ENCODE measurements at regions not wholly inside any gene's neighbourhood (a gene's known extent, or its start where the extent isn't known, plus 50 kb on each side); places are given as distances from the start of the nearest gene placed in this dataset.

DNA sequence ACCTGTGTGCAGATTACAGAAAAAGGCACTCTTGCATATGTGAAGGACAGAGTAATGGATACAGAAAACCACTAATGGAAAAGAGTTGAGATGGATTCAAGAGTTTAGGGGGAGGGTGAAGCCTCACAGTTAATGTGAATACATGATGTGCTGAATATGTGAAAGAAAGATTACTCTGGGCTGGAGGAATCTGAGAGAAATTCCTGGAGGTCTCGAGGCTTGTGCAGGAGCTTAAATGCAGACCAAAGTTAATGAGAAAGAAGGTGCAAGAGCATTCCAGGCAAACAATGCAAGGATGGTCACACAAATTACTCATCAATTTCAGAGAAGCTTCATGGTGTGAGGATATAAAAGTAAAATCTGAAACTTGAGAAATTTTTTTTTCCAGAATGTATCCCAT is 768.8 kb downstream of the STPG2 start:
- DNase-seq, result no peak
- Mint-ChIP-seq H3K4me3 (no peak overlapping the region), H3K4me1 (no peaks in the 10 kb centered on the region), H3K27ac (no peak overlapping the region), H3K27me3 (no peaks in the 10 kb centered on the region), H3K9me3 (ENCODE audit: insufficient read depth) (no peaks in the 10 kb centered on the region)
- Histone ChIP-seq H4K20me1 (ENCODE audit: control insufficient read depth, insufficient read depth, low read length, poor library complexity, severe bottlenecking) (no peaks in the 10 kb centered on the region), H3K9ac (ENCODE audit: low read length) (no peak overlapping the region), H3K4me2 (replicated peaks; ENCODE audit: low read depth, low read length, poor library complexity, severe bottlenecking) (no peak overlapping the region), H3K4me3 (ENCODE audit: control extremely low read depth in 1 of 5, extremely low read depth in 1 of 5, insufficient read depth in 1 of 5, low read depth in 2 of 5, low read length in 4 of 5) (no peak overlapping the region), H3K4me1 (ENCODE audit: control insufficient read depth in 2 of 2, insufficient read depth in 2 of 2, low read length in 2 of 2) (no peaks in the 10 kb centered on the region), H3K27ac (ENCODE audit: low read length in 2 of 2) (no peak overlapping the region), H3K36me3 (replicated peaks in 1 of 2; ENCODE audit: control extremely low read depth in 1 of 2, control insufficient read depth in 1 of 2, extremely low read depth in 1 of 2, insufficient read depth in 2 of 2, low read length in 1 of 2) (no peaks in the 10 kb centered on the region), H3K9me3 (ENCODE audit: control extremely low read depth in 1 of 3, control insufficient read depth in 2 of 3, insufficient read depth in 1 of 3, low read length in 2 of 3) (no peaks in the 10 kb centered on the region), H2AFZ (ENCODE audit: insufficient read depth, low read depth, low read length, poor library complexity, severe bottlenecking) (no peak overlapping the region), H3K79me2 (ENCODE audit: control insufficient read depth, insufficient read depth, low read length) (no peaks in the 10 kb centered on the region), H3K27me3 (replicated peaks in 1 of 4; ENCODE audit: control extremely low read depth in 1 of 4, control insufficient read depth in 3 of 4, insufficient read depth in 4 of 4, low read length in 3 of 4) (no peaks in the 10 kb centered on the region)
- intact Hi-C loops (cut with micrococcal nuclease), result no loop called here
- WGBS (ENCODE audit: insufficient coverage), result 100% methylated on average over 1 of the region's 1 CpG
- POLR2A ChIA-PET, result no interaction called here
- CTCF ChIA-PET, result no interaction called here
- no peak for TF ChIP-seq EZH2 (IDR thresholded peaks at IDR 0.05; ENCODE audit: borderline replicate concordance, insufficient read depth, low read depth, low read length, poor library complexity, severe bottlenecking)
- TF ChIP-seq, protein P1, sequence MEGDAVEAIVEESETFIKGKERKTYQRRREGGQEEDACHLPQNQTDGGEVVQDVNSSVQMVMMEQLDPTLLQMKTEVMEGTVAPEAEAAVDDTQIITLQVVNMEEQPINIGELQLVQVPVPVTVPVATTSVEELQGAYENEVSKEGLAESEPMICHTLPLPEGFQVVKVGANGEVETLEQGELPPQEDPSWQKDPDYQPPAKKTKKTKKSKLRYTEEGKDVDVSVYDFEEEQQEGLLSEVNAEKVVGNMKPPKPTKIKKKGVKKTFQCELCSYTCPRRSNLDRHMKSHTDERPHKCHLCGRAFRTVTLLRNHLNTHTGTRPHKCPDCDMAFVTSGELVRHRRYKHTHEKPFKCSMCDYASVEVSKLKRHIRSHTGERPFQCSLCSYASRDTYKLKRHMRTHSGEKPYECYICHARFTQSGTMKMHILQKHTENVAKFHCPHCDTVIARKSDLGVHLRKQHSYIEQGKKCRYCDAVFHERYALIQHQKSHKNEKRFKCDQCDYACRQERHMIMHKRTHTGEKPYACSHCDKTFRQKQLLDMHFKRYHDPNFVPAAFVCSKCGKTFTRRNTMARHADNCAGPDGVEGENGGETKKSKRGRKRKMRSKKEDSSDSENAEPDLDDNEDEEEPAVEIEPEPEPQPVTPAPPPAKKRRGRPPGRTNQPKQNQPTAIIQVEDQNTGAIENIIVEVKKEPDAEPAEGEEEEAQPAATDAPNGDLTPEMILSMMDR (IDR thresholded peaks at IDR 0.05), result no peak
- no peak for ATAC-seq (ENCODE audit: low read depth)

DNA sequence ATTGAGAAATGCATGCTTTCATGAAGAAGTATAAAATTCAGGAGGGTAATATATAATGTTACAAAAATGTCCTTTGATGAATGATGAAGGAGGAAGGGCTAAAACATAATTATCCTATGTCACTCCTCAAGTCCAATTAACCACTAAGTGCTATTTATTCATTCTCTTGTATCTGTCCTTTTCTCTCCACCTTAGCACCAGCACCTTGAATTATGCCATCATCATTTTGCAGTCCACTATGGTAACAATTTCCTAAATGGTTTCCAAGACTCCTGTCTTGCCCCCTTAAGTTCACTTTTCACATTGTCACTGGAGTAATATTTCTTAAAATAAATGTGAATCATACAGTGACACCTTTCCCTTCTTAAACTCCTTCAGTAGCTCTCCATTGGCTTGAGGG is 756.3 kb downstream of the STPG2 start:
- ChIA-PET CTCF (no interaction called here), POLR2A (no interaction called here)
- H3K27me3 ChIP-seq (replicated peaks in 1 of 4; ENCODE audit: control extremely low read depth in 1 of 4, control insufficient read depth in 3 of 4, insufficient read depth in 4 of 4, low read length in 3 of 4), result no peaks in the 10 kb centered on the region
- H3K9ac ChIP-seq (ENCODE audit: low read length), result no peak overlapping the region
- no peaks in the 10 kb centered on the region for H3K79me2 ChIP-seq (ENCODE audit: control insufficient read depth, insufficient read depth, low read length)
- H3K27me3 Mint-ChIP-seq, result no peaks in the 10 kb centered on the region
- no peaks in the 10 kb centered on the region for H3K36me3 ChIP-seq (replicated peaks in 1 of 2; ENCODE audit: control extremely low read depth in 1 of 2, control insufficient read depth in 1 of 2, extremely low read depth in 1 of 2, insufficient read depth in 2 of 2, low read length in 1 of 2)
- H3K9me3 Mint-ChIP-seq (ENCODE audit: insufficient read depth), result peaks cover 2% of the 10 kb centered on the region
- no peaks in the 10 kb centered on the region for H4K20me1 ChIP-seq (ENCODE audit: control insufficient read depth, insufficient read depth, low read length, poor library complexity, severe bottlenecking)
- no peak for ATAC-seq (ENCODE audit: low read depth)
- no peaks in the 10 kb centered on the region for H3K4me1 ChIP-seq (ENCODE audit: control insufficient read depth in 2 of 2, insufficient read depth in 2 of 2, low read length in 2 of 2)
- no peak overlapping the region for H3K27ac Mint-ChIP-seq
- intact Hi-C loops (cut with micrococcal nuclease), result no loop called here
- no peak for TF ChIP-seq EZH2 (IDR thresholded peaks at IDR 0.05; ENCODE audit: borderline replicate concordance, insufficient read depth, low read depth, low read length, poor library complexity, severe bottlenecking)
- TF ChIP-seq, protein P1 (IDR thresholded peaks at IDR 0.05), result no peak
- H3K4me3 ChIP-seq (ENCODE audit: control extremely low read depth in 1 of 5, extremely low read depth in 1 of 5, insufficient read depth in 1 of 5, low read depth in 2 of 5, low read length in 4 of 5), result no peak overlapping the region
- H3K4me3 Mint-ChIP-seq, result no peak overlapping the region
- DNase-seq, result no peak
- no peak overlapping the region for H3K27ac ChIP-seq (ENCODE audit: low read length in 2 of 2)
- H3K4me2 ChIP-seq (replicated peaks; ENCODE audit: low read depth, low read length, poor library complexity, severe bottlenecking), result no peak overlapping the region
- no peaks in the 10 kb centered on the region for H3K4me1 Mint-ChIP-seq
- peaks cover 0 to 4% (median 0%) of the 10 kb centered on the region in 3 donors for H3K9me3 ChIP-seq (ENCODE audit: control extremely low read depth in 1 of 3, control insufficient read depth in 2 of 3, insufficient read depth in 1 of 3, low read length in 2 of 3)
- H2AFZ ChIP-seq (ENCODE audit: insufficient read depth, low read depth, low read length, poor library complexity, severe bottlenecking), result no peak overlapping the region
